ENCODE measurements at regions not wholly inside any gene's neighbourhood (a gene's known extent, or its start where the extent isn't known, plus 50 kb on each side); places are given as distances from the start of the nearest gene placed in this dataset.
"Not testable (repeated sequence)": the region's sequence is repeated elsewhere in the genome, so short reads cannot be mapped to it uniquely, and the experiment has no call there.

GRCh38 chr7:142511801-142512200 lies 237.5 kb upstream of the PRSS1 start:
- DNase-seq (ENCODE audit: low read depth) = no peak
- no peak for TF ChIP-seq CTCF (conservative IDR thresholded peaks at IDR 0.05; ENCODE audit: low read depth, low read length)
- H3K4me3 ChIP-seq (ENCODE audit: low read length) = no peak overlapping the region

- no peak overlapping the region for H3K4me3 ChIP-seq (ENCODE audit: low read length)
- no peak for TF ChIP-seq CTCF (conservative IDR thresholded peaks at IDR 0.05; ENCODE audit: low read depth, low read length)
- DNase-seq (ENCODE audit: low read depth) = no peak
Observed at GRCh38 chr7:142511374-142511773, 237.9 kb upstream of the PRSS1 start.

- not testable (repeated sequence) for DNase-seq (ENCODE audit: low read depth); H3K4me3 ChIP-seq (ENCODE audit: low read length)
Observed at GRCh38 chr7:142509235-142509634, 240.0 kb upstream of the PRSS1 start.

GRCh38 chr7:142508251-142508650 lies 241.0 kb upstream of the PRSS1 start:
- no peak overlapping the region for H3K4me3 ChIP-seq (ENCODE audit: low read length)
- TF ChIP-seq CTCF (conservative IDR thresholded peaks at IDR 0.05; ENCODE audit: low read depth, low read length) = no peak
- no peak for DNase-seq (ENCODE audit: low read depth)

GRCh38 chr7:142507799-142508198 lies 241.5 kb upstream of the PRSS1 start:
- no peak for DNase-seq (ENCODE audit: low read depth)
- no peak overlapping the region for H3K4me3 ChIP-seq (ENCODE audit: low read length)
- no peak for TF ChIP-seq CTCF (conservative IDR thresholded peaks at IDR 0.05; ENCODE audit: low read depth, low read length)

- not testable (repeated sequence) for DNase-seq (ENCODE audit: low read depth)
Observed at GRCh38 chr7:142507066-142507465, 242.2 kb upstream of the PRSS1 start.

GRCh38 chr7:142506601-142507000 lies 242.7 kb upstream of the PRSS1 start:
- TF ChIP-seq CTCF (conservative IDR thresholded peaks at IDR 0.05; ENCODE audit: low read depth, low read length) = no peak
- DNase-seq (ENCODE audit: low read depth) = no peak
- H3K4me3 ChIP-seq (ENCODE audit: low read length) = no peak overlapping the region

More at GRCh38 chr7:142507066-142507465, 242.2 kb upstream of the PRSS1 start:
- not testable (repeated sequence) for H3K4me3 ChIP-seq (ENCODE audit: low read length)

GRCh38 chr7:142503949-142504348 lies 245.3 kb upstream of the PRSS1 start:
- not testable (repeated sequence) for DNase-seq (ENCODE audit: low read depth); H3K4me3 ChIP-seq (ENCODE audit: low read length)

GRCh38 chr7:142503036-142503435 lies 245.2 kb upstream of the PRSS58 start:
- TF ChIP-seq CTCF (conservative IDR thresholded peaks at IDR 0.05; ENCODE audit: low read depth, low read length) = no peak
- no peak overlapping the region for H3K4me3 ChIP-seq (ENCODE audit: low read length)
- DNase-seq (ENCODE audit: low read depth) = no peak
